ENCODE measurements at regions not wholly inside any gene's neighbourhood (a gene's known extent, or its start where the extent isn't known, plus 50 kb on each side); places are given as distances from the start of the nearest gene placed in this dataset.

DNA sequence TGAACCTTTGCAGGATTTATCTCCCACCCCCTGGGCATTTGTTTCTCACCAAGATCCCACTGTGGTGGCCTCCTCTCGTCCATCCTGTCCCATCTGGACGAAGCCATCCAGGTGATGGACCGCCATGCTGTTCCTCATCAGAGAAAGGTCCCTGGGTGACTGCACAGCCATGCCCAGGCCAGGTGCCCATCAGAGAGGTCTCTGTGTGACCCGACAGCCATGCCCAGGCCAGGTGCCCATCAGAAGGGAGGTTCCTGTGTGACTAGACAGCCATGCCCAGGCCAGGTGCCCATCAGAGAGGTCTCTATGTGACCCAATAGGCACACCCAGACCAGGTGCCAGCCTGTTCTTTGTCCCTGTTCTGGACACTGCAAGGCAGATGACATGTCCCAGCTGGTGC, 360.9 kb upstream of the SALL3 start:
- no peak overlapping the region for H3K4me3 ChIP-seq (ENCODE audit: low read length)
- no peak overlapping the region for H2AFZ ChIP-seq (ENCODE audit: low read depth, low read length)
- H3K27ac ChIP-seq (ENCODE audit: low read length), result no peak overlapping the region
- H3K36me3 ChIP-seq (ENCODE audit: insufficient read depth, low read length), result no peaks in the 10 kb centered on the region
- no peak overlapping the region for H3K4me2 ChIP-seq (ENCODE audit: low read length)
- no peaks in the 10 kb centered on the region for H3F3A ChIP-seq (ENCODE audit: insufficient read depth, low read length, poor library complexity, severe bottlenecking)
- H4K20me1 ChIP-seq (ENCODE audit: insufficient read depth), result no peaks in the 10 kb centered on the region
- no peaks in the 10 kb centered on the region for H3K9me2 ChIP-seq (ENCODE audit: insufficient read depth, low read length)
- peaks cover 7% of the 10 kb centered on the region for H3K9me3 ChIP-seq (ENCODE audit: low read length)
- H3K9ac ChIP-seq (ENCODE audit: low read length), result no peak overlapping the region
- TF ChIP-seq EZH2 (IDR thresholded peaks at IDR 0.05; ENCODE audit: borderline replicate concordance, insufficient read depth, low read length, poor library complexity, severe bottlenecking) (no peak), MXI1 (conservative IDR thresholded peaks at IDR 0.05; ENCODE audit: poor library complexity, severe bottlenecking) (no peak), CTCF (IDR thresholded peaks at IDR 0.05; ENCODE audit: poor library complexity, severe bottlenecking) (no peak), SMC3 (conservative IDR thresholded peaks at IDR 0.05; ENCODE audit: poor library complexity) (no peak), RAD21 (conservative IDR thresholded peaks at IDR 0.05) (no peak), TAF1 (IDR thresholded peaks at IDR 0.05; ENCODE audit: low read depth) (no peak), REST (IDR thresholded peaks at IDR 0.05; ENCODE audit: borderline replicate concordance) (no peak), EP300 (conservative IDR thresholded peaks at IDR 0.05; ENCODE audit: poor library complexity, severe bottlenecking) (no peak), POLR2AphosphoS5 (IDR thresholded peaks at IDR 0.05) (no peak)
- no peaks in the 10 kb centered on the region for H3K79me2 ChIP-seq (replicated peaks; ENCODE audit: insufficient read depth, low read length)
- no peaks in the 10 kb centered on the region for H3K27me3 ChIP-seq (ENCODE audit: insufficient read depth, low read depth, low read length)

DNA sequence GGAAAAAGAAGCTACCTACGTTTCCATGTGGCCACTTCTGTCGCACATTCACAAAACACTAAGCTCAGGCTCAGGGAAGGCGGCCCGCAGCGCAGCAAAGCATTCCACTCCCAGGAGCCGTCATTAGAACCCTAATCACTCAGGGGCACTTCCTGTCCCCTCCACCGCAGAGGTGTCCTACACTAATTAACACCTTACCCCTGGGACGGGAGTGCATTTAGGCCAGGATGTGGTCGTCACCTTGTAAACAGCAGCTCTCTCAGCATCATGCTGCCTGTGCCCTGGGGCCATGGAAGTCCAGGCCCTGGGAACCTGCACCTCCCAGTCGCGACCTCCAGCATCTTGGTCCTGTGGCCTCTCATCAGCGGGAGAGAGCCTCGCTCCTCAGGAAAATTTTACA, 359.8 kb upstream of the SALL3 start:
- no peak overlapping the region for H3K9ac ChIP-seq (ENCODE audit: low read length)
- no peaks in the 10 kb centered on the region for H4K20me1 ChIP-seq (ENCODE audit: insufficient read depth)
- no peak overlapping the region for H3K27ac ChIP-seq (ENCODE audit: low read length)
- no peaks in the 10 kb centered on the region for H3K36me3 ChIP-seq (ENCODE audit: insufficient read depth, low read length)
- no peak overlapping the region for H3K4me2 ChIP-seq (ENCODE audit: low read length)
- no peaks in the 10 kb centered on the region for H3F3A ChIP-seq (ENCODE audit: insufficient read depth, low read length, poor library complexity, severe bottlenecking)
- H3K9me2 ChIP-seq (ENCODE audit: insufficient read depth, low read length), result no peaks in the 10 kb centered on the region
- H3K4me3 ChIP-seq (ENCODE audit: low read length), result no peak overlapping the region
- no peaks in the 10 kb centered on the region for H3K27me3 ChIP-seq (ENCODE audit: insufficient read depth, low read depth, low read length)
- no peaks in the 10 kb centered on the region for H3K79me2 ChIP-seq (replicated peaks; ENCODE audit: insufficient read depth, low read length)
- TF ChIP-seq EP300 (conservative IDR thresholded peaks at IDR 0.05; ENCODE audit: poor library complexity, severe bottlenecking) (no peak), TAF1 (IDR thresholded peaks at IDR 0.05; ENCODE audit: low read depth) (no peak), CTCF (IDR thresholded peaks at IDR 0.05; ENCODE audit: poor library complexity, severe bottlenecking) (no peak), MXI1 (conservative IDR thresholded peaks at IDR 0.05; ENCODE audit: poor library complexity, severe bottlenecking) (no peak), EZH2 (IDR thresholded peaks at IDR 0.05; ENCODE audit: borderline replicate concordance, insufficient read depth, low read length, poor library complexity, severe bottlenecking) (no peak), REST (IDR thresholded peaks at IDR 0.05; ENCODE audit: borderline replicate concordance) (no peak), RAD21 (conservative IDR thresholded peaks at IDR 0.05) (no peak), SMC3 (conservative IDR thresholded peaks at IDR 0.05; ENCODE audit: poor library complexity) (no peak), POLR2AphosphoS5 (IDR thresholded peaks at IDR 0.05) (no peak)
- no peak overlapping the region for H2AFZ ChIP-seq (ENCODE audit: low read depth, low read length)
- peaks cover 7% of the 10 kb centered on the region for H3K9me3 ChIP-seq (ENCODE audit: low read length)
